Panc1 (cell line): ENCODE measurements at regions not wholly inside any gene's neighbourhood (a gene's known extent, or its start where the extent isn't known, plus 50 kb on each side); places are given as distances from the start of the nearest gene placed in this dataset.

Experiments used
- CTCF ChIP-seq: fragments of 450-650 bp; IDR thresholded peaks from 2 replicates; pipeline ENCODE4 v1.5.1; 2017; ENCODE audit warnings: mild to moderate bottlenecking
- POLR2AphosphoS5 ChIP-seq: IDR thresholded peaks from 2 replicates; pipeline ENCODE4 v1.6.1; 2012; ENCODE audit warnings: mild to moderate bottlenecking, low read depth, low read length, moderate library complexity
- REST ChIP-seq, 2 experiments: IDR thresholded peaks; 2 replicates each; pipeline ENCODE4 v1.6.1; 2011 to 2012; ENCODE audit warnings: low read depth in 2 of 2, control low read depth in 1 of 2, low read length in 1 of 2, mild to moderate bottlenecking in 1 of 2, moderate library complexity in 1 of 2; ENCODE audit not compliant: insufficient read depth in 1 of 2
- SIN3A ChIP-seq: IDR thresholded peaks from 2 replicates; pipeline ENCODE4 v1.6.1; 2012; ENCODE audit warnings: low read depth, mild to moderate bottlenecking, low read length, moderate library complexity, borderline replicate concordance; ENCODE audit not compliant: insufficient read depth
- TCF7L2 ChIP-seq: IDR thresholded peaks from 2 replicates; pipeline ENCODE4 v1.6.1; 2011; ENCODE audit warnings: mild to moderate bottlenecking, low read depth, low read length, inconsistent platforms

- no peak for TF ChIP-seq POLR2AphosphoS5
- no peak for TF ChIP-seq CTCF
- no peak for TF ChIP-seq SIN3A
- TF ChIP-seq REST (IDR thresholded peaks at IDR 0.05; ENCODE audit: insufficient read depth in 1 of 2, low read depth in 2 of 2, low read length in 1 of 2) = no peak
- no peak for TF ChIP-seq TCF7L2
Observed at GRCh38 chr3:125679258-125679657, 84.0 kb upstream of the OSBPL11 start.
